Activated naive CD8-positive, alpha-beta T cell treated with anti-CD3 and anti-CD28 coated beads, Interleukin-2, amount 10 ng/mL, durations not matched to agents 7 days and 5 days (primary cell): ENCODE measurements at regions not wholly inside any gene's neighbourhood (a gene's known extent, or its start where the extent isn't known, plus 50 kb on each side); places are given as distances from the start of the nearest gene placed in this dataset.

Experiments used
- ATAC-seq: fragments of 150-1000 bp; cut with Tn5 transposase; one replicate; pipeline ENCODE4 v1.10.0; 2021; ENCODE audit warnings: low read depth, moderate library complexity
- POLR2A ChIA-PET: fragments of 350-600 bp; sonication (Branson Sonifier 250); formaldehyde crosslinking; loops from one replicate; lab custom pipeline; 2021; ENCODE audit warnings: antibody characterized with exemption; lab: Charles Lee
- DNase-seq: peaks from one replicate; pipeline ENCODE4 v3.0.0; 2021
- H3K27ac Mint-ChIP-seq: one replicate; pipeline ENCODE4 v1.8.0; 2022; ENCODE audit warnings: mild to moderate bottlenecking, mixed read lengths
- H3K27me3 Mint-ChIP-seq: one replicate; pipeline ENCODE4 v1.8.0; 2022; ENCODE audit warnings: mild to moderate bottlenecking, moderate library complexity, mixed read lengths
- H3K36me3 Mint-ChIP-seq: one replicate; pipeline ENCODE4 v1.8.0; 2021; ENCODE audit warnings: mild to moderate bottlenecking, mixed read lengths
- H3K4me1 Mint-ChIP-seq: one replicate; pipeline ENCODE4 v1.8.0; 2021; ENCODE audit warnings: mixed read lengths
- H3K4me3 Mint-ChIP-seq: one replicate; pipeline ENCODE4 v1.8.0; 2022; ENCODE audit warnings: mild to moderate bottlenecking, moderate library complexity, mixed read lengths
- H3K9me3 Mint-ChIP-seq: one replicate; pipeline ENCODE4 v1.8.0; 2021; ENCODE audit warnings: mixed read lengths

DNA sequence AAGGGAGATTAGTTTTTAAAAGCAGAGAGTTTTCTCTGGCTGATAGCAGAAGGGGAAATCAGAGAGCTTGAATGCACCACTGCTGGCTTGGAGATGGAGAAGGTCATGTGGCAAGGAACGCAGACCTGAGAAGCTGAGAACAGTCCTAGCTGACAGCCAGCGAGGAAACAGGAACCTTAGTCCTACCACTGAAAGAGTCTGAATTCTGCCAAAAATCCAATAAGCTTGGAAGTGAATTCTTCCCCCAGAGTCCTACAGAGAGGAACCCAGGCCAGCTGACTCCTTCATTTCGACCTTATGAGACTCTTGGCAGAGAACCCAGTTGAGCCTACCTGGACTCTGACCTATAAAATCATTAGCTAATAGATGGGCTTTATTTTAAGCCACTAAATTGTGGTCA is 371.9 kb upstream of the TNP1 start:
- POLR2A ChIA-PET: no interaction called here
- Mint-ChIP-seq H3K27ac (no peak overlapping the region), H3K4me1 (peaks cover 7% of the 10 kb centered on the region), H3K4me3 (no peak overlapping the region), H3K36me3 (peaks cover 23% of the 10 kb centered on the region), H3K9me3 (peaks cover 15% of the 10 kb centered on the region), H3K27me3 (peaks cover 9% of the 10 kb centered on the region)
- no peak for DNase-seq
- ATAC-seq: no peak

- Mint-ChIP-seq H3K4me3 (no peak overlapping the region), H3K9me3 (peaks cover 10% of the 10 kb centered on the region), H3K27ac (no peak overlapping the region), H3K27me3 (peaks cover 7% of the 10 kb centered on the region), H3K4me1 (peaks cover 7% of the 10 kb centered on the region), H3K36me3 (peaks cover 18% of the 10 kb centered on the region)
- no peak for ATAC-seq
- DNase-seq: no peak
- POLR2A ChIA-PET: no interaction called here
These were observed 371.3 kb upstream of the TNP1 start for GRCh38 chr2:217231212-217231611.

GRCh38 chr2:217228732-217229131 is 368.9 kb upstream of the TNP1 start:
- DNase-seq (no peak), ATAC-seq (no peak)
- Mint-ChIP-seq H3K9me3 (peaks cover 7% of the 10 kb centered on the region), H3K27me3 (no peaks in the 10 kb centered on the region), H3K4me1 (peaks cover 15% of the 10 kb centered on the region), H3K27ac (no peak overlapping the region), H3K36me3 (peaks cover 14% of the 10 kb centered on the region), H3K4me3 (no peak overlapping the region)
- POLR2A ChIA-PET: no interaction called here

DNA sequence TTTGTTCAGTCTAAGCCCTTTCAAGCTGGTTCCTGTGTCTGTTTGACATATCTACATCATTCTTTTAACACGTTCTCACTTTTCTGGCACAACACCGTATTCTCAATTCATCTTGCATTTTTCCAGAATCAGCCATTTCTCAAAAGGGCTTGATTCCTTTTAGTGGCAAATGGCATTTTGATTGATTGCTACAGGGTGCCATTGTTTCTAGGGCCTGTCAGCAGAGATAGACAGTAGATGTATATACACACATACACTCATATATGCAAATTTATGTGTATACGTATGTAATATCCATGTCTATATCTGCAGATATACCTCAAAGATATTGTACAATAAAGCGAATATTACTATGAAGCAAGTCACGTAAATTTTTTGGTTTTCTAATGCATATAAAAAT is 367.9 kb upstream of the TNP1 start:
- Mint-ChIP-seq H3K4me1 (peaks cover 22% of the 10 kb centered on the region), H3K9me3 (peaks cover 10% of the 10 kb centered on the region), H3K27ac (no peak overlapping the region), H3K4me3 (no peak overlapping the region), H3K36me3 (peaks cover 17% of the 10 kb centered on the region), H3K27me3 (no peaks in the 10 kb centered on the region)
- POLR2A ChIA-PET: no interaction called here
- ATAC-seq: no peak
- DNase-seq: no peak

DNA sequence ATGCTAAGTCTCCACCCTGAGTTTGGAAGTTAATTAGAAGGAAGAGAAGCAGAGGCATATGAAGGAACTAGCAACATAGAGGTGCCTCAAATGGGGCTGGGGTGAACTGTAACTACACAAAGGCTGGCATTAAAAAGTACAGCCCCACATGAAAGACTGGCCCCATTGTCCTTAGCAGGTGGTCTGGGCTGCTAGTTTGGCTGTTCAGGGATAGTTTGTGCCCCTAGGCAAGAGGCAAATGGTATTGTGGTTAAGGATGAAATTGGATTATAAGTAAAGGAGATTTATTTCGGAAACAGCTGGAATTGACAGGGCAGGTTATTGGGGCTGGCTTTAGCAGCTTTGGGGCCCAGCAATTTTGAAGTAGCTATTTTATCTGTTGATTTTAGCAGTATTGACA is 365.7 kb upstream of the TNP1 start:
- Mint-ChIP-seq H3K9me3 (peaks cover 13% of the 10 kb centered on the region), H3K27me3 (no peaks in the 10 kb centered on the region), H3K36me3 (peaks cover 22% of the 10 kb centered on the region), H3K4me1 (peaks cover 30% of the 10 kb centered on the region), H3K27ac (peak overlapping the region; percentile 10), H3K4me3 (no peak overlapping the region)
- ATAC-seq (no peak), DNase-seq (no peak)
- POLR2A ChIA-PET: no interaction called here

DNA sequence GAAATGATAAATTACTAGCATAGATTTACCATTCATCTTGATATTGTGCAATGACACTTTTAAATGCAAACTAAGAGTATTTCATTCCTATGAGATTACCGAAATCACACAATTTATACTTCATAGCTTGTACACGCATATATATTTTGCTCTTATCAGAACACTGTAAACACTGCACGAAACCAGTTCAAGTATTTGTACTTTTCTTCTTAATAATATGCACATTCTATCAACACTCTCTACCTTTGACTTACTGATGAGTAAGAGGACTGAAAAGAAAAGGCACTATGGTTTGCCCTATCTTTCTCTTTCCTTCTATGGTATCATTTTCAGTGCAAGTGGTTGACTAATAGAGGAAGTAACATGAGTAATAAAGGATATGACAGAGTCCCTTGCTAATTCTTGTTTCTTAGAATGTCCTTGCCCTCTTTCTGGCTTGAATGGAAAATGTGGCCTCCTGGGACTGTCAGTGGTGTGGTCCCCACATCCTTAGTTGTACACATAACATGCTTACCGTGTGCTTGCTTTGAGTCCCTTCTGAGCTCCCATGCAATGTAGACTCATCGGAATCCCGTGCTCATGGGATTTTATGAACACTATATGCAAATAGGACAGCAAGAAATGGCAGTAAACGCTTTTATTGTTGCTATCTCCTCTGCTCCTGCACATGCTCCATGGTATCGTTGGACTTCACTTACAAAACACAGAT is 363.5 kb upstream of the TNP1 start:
- Mint-ChIP-seq H3K27me3 (no peaks in the 10 kb centered on the region), H3K36me3 (peaks cover 24% of the 10 kb centered on the region), H3K4me3 (peak overlapping the region; percentile 62), H3K4me1 (peaks cover 39% of the 10 kb centered on the region), H3K9me3 (peaks cover 15% of the 10 kb centered on the region), H3K27ac (peak overlapping the region; percentile 88)
- ATAC-seq (peak; percentile 92), DNase-seq (peak; percentile 45)
- POLR2A ChIA-PET: no interaction called here

- Mint-ChIP-seq H3K27ac (peak overlapping the region; percentile 88), H3K4me3 (peak overlapping the region; percentile 39), H3K27me3 (no peaks in the 10 kb centered on the region), H3K36me3 (peaks cover 21% of the 10 kb centered on the region), H3K9me3 (peaks cover 13% of the 10 kb centered on the region), H3K4me1 (peaks cover 41% of the 10 kb centered on the region)
- DNase-seq (no peak), ATAC-seq (no peak)
- POLR2A ChIA-PET: no interaction called here
These were observed 362.5 kb upstream of the TNP1 start for GRCh38 chr2:217222309-217222910.

- no peak overlapping the region for H3K4me3 Mint-ChIP-seq
- no peak for DNase-seq
- peaks cover 5% of the 10 kb centered on the region for H3K27me3 Mint-ChIP-seq
- POLR2A ChIA-PET: no interaction called here
- no peak for ATAC-seq
- peaks cover 11% of the 10 kb centered on the region for H3K9me3 Mint-ChIP-seq
- H3K27ac Mint-ChIP-seq: no peak overlapping the region
- H3K36me3 Mint-ChIP-seq: peaks cover 19% of the 10 kb centered on the region
- H3K4me1 Mint-ChIP-seq: peaks cover 41% of the 10 kb centered on the region
These were observed 360.6 kb upstream of the TNP1 start for GRCh38 chr2:217220228-217221013.

- Mint-ChIP-seq H3K4me3 (no peak overlapping the region), H3K36me3 (peaks cover 19% of the 10 kb centered on the region), H3K27ac (no peak overlapping the region), H3K4me1 (peaks cover 34% of the 10 kb centered on the region), H3K9me3 (peaks cover 10% of the 10 kb centered on the region), H3K27me3 (peaks cover 7% of the 10 kb centered on the region)
- POLR2A ChIA-PET: interaction anchor here (1.6 kb wide), 1 partner anchor 9 kb away, joined by 4 read pairs; no protein-coding TSS in a partner anchor
- DNase-seq: no peak
- no peak for ATAC-seq
These were observed 359.3 kb upstream of the TNP1 start for GRCh38 chr2:217219164-217219520.

GRCh38 chr2:217218269-217219163 is 358.7 kb upstream of the TNP1 start:
- DNase-seq: no peak
- H3K27ac Mint-ChIP-seq: no peak overlapping the region
- no peak for ATAC-seq
- POLR2A ChIA-PET: interaction anchor here (0.6 to 1.6 kb wide), 2 partner anchors 9 to 57 kb away, joined by 3 to 4 read pairs; no protein-coding TSS in a partner anchor
- peaks cover 7% of the 10 kb centered on the region for H3K27me3 Mint-ChIP-seq
- no peak overlapping the region for H3K4me3 Mint-ChIP-seq
- H3K9me3 Mint-ChIP-seq: peaks cover 8% of the 10 kb centered on the region
- H3K4me1 Mint-ChIP-seq: peaks cover 31% of the 10 kb centered on the region
- H3K36me3 Mint-ChIP-seq: peaks cover 16% of the 10 kb centered on the region

DNA sequence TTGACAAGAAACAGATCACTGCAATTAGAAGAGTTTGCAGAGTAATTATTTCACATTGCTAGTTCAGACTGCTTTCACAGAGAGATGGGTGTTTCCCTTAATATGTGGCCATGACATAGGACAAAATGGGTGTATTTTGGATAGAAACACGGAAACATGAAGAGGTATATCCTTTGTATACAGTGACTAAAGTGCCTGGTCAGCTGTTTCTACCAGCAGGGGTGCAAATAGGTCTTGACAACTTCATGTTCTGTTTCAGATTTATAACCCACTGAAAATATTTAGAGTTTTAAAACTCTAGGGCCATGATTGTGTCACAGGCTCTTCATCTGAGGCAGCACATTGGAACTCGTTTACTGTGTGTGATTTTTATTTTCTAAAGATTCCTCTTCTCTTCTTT is 357.1 kb upstream of the TNP1 start:
- H3K36me3 Mint-ChIP-seq: peaks cover 11% of the 10 kb centered on the region
- no peak for DNase-seq
- H3K4me3 Mint-ChIP-seq: no peak overlapping the region
- peaks cover 20% of the 10 kb centered on the region for H3K4me1 Mint-ChIP-seq
- peaks cover 7% of the 10 kb centered on the region for H3K9me3 Mint-ChIP-seq
- no peak overlapping the region for H3K27ac Mint-ChIP-seq
- POLR2A ChIA-PET: no interaction called here
- no peak for ATAC-seq
- peaks cover 14% of the 10 kb centered on the region for H3K27me3 Mint-ChIP-seq

DNA sequence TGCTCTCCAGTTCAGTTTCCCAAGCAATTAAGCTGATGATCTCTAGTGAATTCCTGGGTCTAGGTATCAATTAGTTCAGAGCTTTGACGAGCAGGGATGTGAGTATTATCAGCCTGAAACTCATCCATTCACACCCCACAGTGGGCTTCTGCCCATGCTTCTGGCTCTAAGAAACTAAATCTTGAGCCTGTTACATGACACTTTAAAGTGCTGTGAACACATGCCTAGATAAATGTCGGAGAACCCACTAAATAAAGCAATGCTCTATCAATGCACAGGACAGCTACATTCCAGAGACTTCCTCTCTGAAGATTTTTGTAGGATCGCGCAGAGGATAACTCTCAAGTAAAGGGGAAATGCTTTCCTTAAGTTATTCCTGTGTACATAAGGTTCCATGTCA is 356.5 kb upstream of the TNP1 start:
- DNase-seq (no peak), ATAC-seq (no peak)
- POLR2A ChIA-PET: no interaction called here
- H3K36me3 Mint-ChIP-seq: peaks cover 11% of the 10 kb centered on the region
- peaks cover 15% of the 10 kb centered on the region for H3K27me3 Mint-ChIP-seq
- H3K4me1 Mint-ChIP-seq: peaks cover 20% of the 10 kb centered on the region
- no peak overlapping the region for H3K27ac Mint-ChIP-seq
- peaks cover 7% of the 10 kb centered on the region for H3K9me3 Mint-ChIP-seq
- H3K4me3 Mint-ChIP-seq: no peak overlapping the region

DNA sequence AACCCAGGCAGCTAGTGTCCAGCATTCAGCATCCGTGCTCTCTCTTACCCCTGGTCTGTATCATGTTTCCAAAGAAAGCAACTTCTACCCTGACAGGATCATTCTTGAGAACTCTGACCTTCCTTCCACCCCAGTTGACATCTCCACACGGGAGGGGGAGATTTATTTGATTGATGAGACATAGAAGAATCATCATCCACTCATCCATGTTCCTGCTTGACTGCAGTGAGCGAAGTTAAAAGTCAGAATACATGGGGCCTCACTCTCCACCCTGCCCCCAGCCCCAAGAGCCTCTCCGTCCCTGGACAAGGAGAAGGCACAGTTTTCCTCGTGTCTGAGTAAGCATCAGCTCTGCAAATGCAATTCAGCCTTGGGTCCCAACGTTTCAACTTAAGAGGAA is 356.0 kb upstream of the TNP1 start:
- POLR2A ChIA-PET: no interaction called here
- Mint-ChIP-seq H3K27ac (no peak overlapping the region), H3K9me3 (peaks cover 6% of the 10 kb centered on the region), H3K27me3 (peaks cover 17% of the 10 kb centered on the region), H3K4me1 (peaks cover 18% of the 10 kb centered on the region), H3K36me3 (peaks cover 11% of the 10 kb centered on the region), H3K4me3 (no peak overlapping the region)
- no peak for ATAC-seq
- DNase-seq: no peak
